ENCODE measurements at regions not wholly inside any gene's neighbourhood (a gene's known extent, or its start where the extent isn't known, plus 50 kb on each side); places are given as distances from the start of the nearest gene placed in this dataset.
A peak's percentile ranks its signal among the peaks of the same experiment; 100 is the strongest.

DNA sequence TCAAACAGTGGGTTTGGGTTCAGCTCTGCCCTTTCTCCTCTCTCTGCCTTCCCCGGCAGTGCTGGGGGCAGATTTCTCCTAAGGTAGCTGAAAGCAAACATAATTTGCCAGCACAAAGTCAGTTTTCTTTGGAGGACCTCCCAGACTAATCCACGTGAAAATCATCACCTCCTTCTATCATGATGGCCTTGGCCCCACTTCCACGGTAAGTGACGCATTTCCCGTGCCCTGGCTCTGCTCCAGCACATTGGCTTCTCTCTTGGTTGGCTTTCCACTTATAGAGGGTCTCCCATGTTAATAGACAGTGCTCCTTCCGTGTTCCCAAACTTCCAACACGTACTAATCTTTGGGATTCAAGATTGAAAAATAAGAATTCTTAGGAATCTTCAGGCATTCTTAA lies 74.1 kb upstream of the TRIO start:
- Histone ChIP-seq H3K36me3 (ENCODE audit: control insufficient read depth, insufficient read depth, low read length) (no peaks in the 10 kb centered on the region), H3K27me3 (ENCODE audit: control insufficient read depth, insufficient read depth, low read length) (no peaks in the 10 kb centered on the region), H3K4me3 (ENCODE audit: low read depth, low read length) (no peak overlapping the region)
- FAIRE-seq (no peak), DNase-seq (ENCODE audit: low read depth) (no peak)
- TF ChIP-seq, protein P1, sequence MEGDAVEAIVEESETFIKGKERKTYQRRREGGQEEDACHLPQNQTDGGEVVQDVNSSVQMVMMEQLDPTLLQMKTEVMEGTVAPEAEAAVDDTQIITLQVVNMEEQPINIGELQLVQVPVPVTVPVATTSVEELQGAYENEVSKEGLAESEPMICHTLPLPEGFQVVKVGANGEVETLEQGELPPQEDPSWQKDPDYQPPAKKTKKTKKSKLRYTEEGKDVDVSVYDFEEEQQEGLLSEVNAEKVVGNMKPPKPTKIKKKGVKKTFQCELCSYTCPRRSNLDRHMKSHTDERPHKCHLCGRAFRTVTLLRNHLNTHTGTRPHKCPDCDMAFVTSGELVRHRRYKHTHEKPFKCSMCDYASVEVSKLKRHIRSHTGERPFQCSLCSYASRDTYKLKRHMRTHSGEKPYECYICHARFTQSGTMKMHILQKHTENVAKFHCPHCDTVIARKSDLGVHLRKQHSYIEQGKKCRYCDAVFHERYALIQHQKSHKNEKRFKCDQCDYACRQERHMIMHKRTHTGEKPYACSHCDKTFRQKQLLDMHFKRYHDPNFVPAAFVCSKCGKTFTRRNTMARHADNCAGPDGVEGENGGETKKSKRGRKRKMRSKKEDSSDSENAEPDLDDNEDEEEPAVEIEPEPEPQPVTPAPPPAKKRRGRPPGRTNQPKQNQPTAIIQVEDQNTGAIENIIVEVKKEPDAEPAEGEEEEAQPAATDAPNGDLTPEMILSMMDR (IDR thresholded peaks at IDR 0.05; ENCODE audit: insufficient read depth, low read length, severe bottlenecking): no peak

DNA sequence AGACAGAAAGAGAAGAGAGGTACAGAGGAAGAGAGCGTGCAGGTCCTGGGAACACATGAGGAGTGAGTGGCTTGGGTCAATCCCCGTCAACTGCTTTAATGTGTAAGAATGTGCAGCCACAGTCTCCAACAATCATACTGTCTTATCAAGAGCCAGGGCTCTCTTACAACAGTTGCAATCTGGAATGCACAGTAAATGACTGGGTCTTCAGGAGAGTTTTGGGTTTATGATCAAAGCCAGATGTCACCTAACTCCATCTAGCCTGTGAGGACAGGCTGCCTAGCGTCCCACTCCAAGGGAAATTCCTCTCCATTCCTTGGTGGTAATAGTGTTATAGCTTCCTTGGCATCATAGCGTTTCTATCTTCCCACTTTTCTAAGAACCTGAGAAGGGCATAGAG lies 75.0 kb upstream of the TRIO start:
- DNase-seq (ENCODE audit: low read depth): no peak
- H3K4me3 ChIP-seq (ENCODE audit: low read depth, low read length): no peak overlapping the region
- no peaks in the 10 kb centered on the region for H3K36me3 ChIP-seq (ENCODE audit: control insufficient read depth, insufficient read depth, low read length)
- no peak for FAIRE-seq
- TF ChIP-seq, protein P1 (IDR thresholded peaks at IDR 0.05; ENCODE audit: insufficient read depth, low read length, severe bottlenecking): no peak
- H3K27me3 ChIP-seq (ENCODE audit: control insufficient read depth, insufficient read depth, low read length): no peaks in the 10 kb centered on the region

DNA sequence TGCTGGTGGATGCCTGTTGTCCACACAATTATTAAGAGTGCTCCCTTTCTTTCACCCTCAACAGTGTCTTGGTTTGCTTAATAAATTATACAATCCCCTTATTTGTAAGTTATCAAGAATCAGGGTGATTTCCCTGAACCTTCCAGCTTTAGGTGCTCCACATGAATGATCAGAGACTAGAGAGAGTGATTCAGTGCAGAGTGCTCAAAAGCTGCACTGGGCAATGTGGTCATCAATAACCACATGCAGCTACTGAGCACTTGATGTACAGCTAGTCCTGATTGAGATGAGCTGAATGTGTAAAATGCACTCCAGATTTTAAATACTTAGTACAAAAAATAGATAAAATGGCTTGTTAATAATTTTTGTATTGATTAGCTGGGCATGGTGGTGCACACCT lies 76.8 kb upstream of the TRIO start:
- no peak overlapping the region for H3K4me3 ChIP-seq (ENCODE audit: low read depth, low read length)
- FAIRE-seq: no peak
- no peaks in the 10 kb centered on the region for H3K36me3 ChIP-seq (ENCODE audit: control insufficient read depth, insufficient read depth, low read length)
- TF ChIP-seq, protein P1 (IDR thresholded peaks at IDR 0.05; ENCODE audit: insufficient read depth, low read length, severe bottlenecking): no peak
- H3K27me3 ChIP-seq (ENCODE audit: control insufficient read depth, insufficient read depth, low read length): no peaks in the 10 kb centered on the region
- DNase-seq (ENCODE audit: low read depth): no peak

DNA sequence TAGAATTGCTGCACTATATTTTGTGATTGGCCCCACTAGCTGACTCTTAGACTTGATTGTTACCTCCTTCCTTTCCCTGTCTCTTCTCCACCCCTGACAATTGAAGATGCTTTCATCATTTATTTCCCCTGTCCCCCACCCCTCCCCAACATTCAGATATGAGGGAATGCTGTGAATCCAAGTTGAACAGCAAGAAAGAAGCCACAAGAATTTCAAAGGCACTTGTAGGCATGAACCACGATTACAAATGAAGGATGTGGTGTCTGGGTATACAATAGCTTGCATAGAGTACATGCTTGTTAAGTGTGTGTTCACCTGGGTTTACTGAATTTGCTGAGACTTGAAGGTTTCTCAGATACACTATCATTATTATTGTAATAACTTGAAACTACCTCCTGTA lies 78.3 kb upstream of the TRIO start:
- no peak for FAIRE-seq
- TF ChIP-seq, protein P1 (IDR thresholded peaks at IDR 0.05; ENCODE audit: insufficient read depth, low read length, severe bottlenecking): no peak

DNA sequence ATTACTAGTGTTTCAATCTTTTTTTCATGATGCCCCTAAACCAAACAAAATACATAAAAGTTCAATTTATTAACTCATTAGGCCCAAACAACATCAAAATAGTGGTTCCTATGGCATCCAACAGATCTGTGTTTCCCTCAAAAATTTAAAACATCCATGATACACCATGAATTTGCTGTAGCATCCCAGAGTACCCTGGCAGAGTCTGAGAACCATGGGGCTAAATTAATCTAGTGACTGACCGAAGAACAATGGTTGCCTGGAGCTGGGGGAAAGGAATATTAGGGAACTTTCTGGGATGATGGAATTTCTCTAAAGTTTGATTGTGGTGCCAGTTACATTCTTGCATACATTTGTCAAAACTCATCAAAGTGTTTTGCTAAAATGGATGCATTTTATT lies 79.5 kb upstream of the TRIO start:
- no peak overlapping the region for H3K4me3 ChIP-seq (ENCODE audit: low read depth, low read length)
- no peak for DNase-seq (ENCODE audit: low read depth)
- H3K36me3 ChIP-seq (ENCODE audit: control insufficient read depth, insufficient read depth, low read length): no peaks in the 10 kb centered on the region
- no peak for FAIRE-seq
- no peaks in the 10 kb centered on the region for H3K27me3 ChIP-seq (ENCODE audit: control insufficient read depth, insufficient read depth, low read length)
- TF ChIP-seq, protein P1 (IDR thresholded peaks at IDR 0.05; ENCODE audit: insufficient read depth, low read length, severe bottlenecking): no peak

More for the DNA sequence above, 78.3 kb upstream of the TRIO start:
- Histone ChIP-seq H3K27me3 (ENCODE audit: control insufficient read depth, insufficient read depth, low read length) (no peaks in the 10 kb centered on the region), H3K4me3 (ENCODE audit: low read depth, low read length) (no peak overlapping the region), H3K36me3 (ENCODE audit: control insufficient read depth, insufficient read depth, low read length) (no peaks in the 10 kb centered on the region)
- no peak for DNase-seq (ENCODE audit: low read depth)

DNA sequence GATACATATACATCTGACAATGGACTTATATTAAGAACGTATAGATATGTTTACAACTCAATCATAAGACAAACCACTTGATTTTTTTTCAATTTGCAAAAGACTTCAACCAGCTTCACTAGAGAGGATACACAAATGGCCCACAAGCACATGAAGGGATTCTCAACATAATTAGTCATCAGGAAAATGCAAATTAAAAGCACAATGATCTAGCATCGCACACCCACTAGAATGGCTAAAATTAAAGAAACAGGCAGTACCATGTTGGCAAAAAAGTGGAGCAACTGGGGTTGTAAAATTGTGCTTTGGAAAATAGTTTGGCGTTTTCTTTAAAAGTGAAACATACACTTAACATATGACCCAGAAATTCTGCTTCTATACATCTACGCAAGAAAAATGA lies 80.0 kb upstream of the TRIO start:
- peak; percentile 23 for DNase-seq (ENCODE audit: low read depth)
- Histone ChIP-seq H3K36me3 (ENCODE audit: control insufficient read depth, insufficient read depth, low read length) (no peaks in the 10 kb centered on the region), H3K4me3 (ENCODE audit: low read depth, low read length) (no peak overlapping the region), H3K27me3 (ENCODE audit: control insufficient read depth, insufficient read depth, low read length) (no peaks in the 10 kb centered on the region)
- TF ChIP-seq, protein P1 (IDR thresholded peaks at IDR 0.05; ENCODE audit: insufficient read depth, low read length, severe bottlenecking): no peak
- no peak for FAIRE-seq

Data from bronchial epithelial cell (primary cell).